ENCODE measurements at regions not wholly inside any gene's neighbourhood (a gene's known extent, or its start where the extent isn't known, plus 50 kb on each side); places are given as distances from the start of the nearest gene placed in this dataset.

DNA sequence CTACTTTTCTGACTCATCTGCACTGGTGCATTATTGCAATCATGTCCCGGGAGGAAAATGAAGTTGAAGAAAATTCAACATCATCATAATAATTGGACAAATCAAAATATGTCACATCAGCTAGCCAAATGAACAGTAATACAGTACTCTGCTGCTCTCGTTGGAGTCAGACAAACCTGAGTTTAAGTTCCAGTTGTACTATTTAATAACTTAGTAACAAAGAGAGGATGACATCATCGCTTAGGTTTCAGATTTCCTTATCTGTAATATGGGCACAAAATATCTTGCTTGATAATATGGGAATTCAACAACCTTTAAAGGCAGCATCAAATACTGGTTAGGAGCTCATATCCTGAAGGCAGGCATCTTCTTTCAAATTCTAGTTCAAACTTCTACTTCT, 1248.9 kb upstream of the ACO1 start:
- Histone ChIP-seq H3K4me2 (ENCODE audit: control insufficient read depth, insufficient read depth) (no peak overlapping the region), H4K20me1 (ENCODE audit: control insufficient read depth, insufficient read depth) (no peaks in the 10 kb centered on the region), H3K79me2 (ENCODE audit: control insufficient read depth, insufficient read depth, low read length) (no peaks in the 10 kb centered on the region), H2AFZ (ENCODE audit: control insufficient read depth, low read depth, low read length) (no peak overlapping the region), H3K4me1 (ENCODE audit: control insufficient read depth, insufficient read depth, low read length) (no peaks in the 10 kb centered on the region), H3K9ac (ENCODE audit: control insufficient read depth, insufficient read depth, low read length) (no peak overlapping the region), H3K4me3 (no peak overlapping the region), H3K27ac (ENCODE audit: control insufficient read depth, insufficient read depth) (no peak overlapping the region), H3K27me3 (replicated peaks in 1 of 2; ENCODE audit: control insufficient read depth in 2 of 2, insufficient read depth in 2 of 2, low read length in 1 of 2) (no peaks in the 10 kb centered on the region), H3K9me3 (replicated peaks; ENCODE audit: control insufficient read depth, insufficient read depth, low read length) (no peaks in the 10 kb centered on the region), H3K36me3 (ENCODE audit: control insufficient read depth in 2 of 2, insufficient read depth in 2 of 2, low read length in 1 of 2) (no peaks in the 10 kb centered on the region)
- RAD21 ChIA-PET (ENCODE audit: unreplicated experiment): no interaction called here
- POLR2A ChIA-PET: interaction anchor here (0.7 kb wide), 1 partner anchor 407 kb away, joined by 3 read pairs; no protein-coding TSS in a partner anchor
- FAIRE-seq (no peak), DNase-seq (ENCODE audit: low read depth, low spot score) (no peak), ATAC-seq (no peak)
- intact Hi-C loops (cut with micrococcal nuclease; ENCODE audit: unreplicated experiment) (no loop called here), in situ Hi-C loops (cut with MboI) (no loop called here)
- TF ChIP-seq ATF7 (IDR thresholded peaks at IDR 0.05; ENCODE audit: low read depth): 0 out of 2 replicates have a peak, but pooled peaks have one; percentile 20
- TF ChIP-seq, protein P1, sequence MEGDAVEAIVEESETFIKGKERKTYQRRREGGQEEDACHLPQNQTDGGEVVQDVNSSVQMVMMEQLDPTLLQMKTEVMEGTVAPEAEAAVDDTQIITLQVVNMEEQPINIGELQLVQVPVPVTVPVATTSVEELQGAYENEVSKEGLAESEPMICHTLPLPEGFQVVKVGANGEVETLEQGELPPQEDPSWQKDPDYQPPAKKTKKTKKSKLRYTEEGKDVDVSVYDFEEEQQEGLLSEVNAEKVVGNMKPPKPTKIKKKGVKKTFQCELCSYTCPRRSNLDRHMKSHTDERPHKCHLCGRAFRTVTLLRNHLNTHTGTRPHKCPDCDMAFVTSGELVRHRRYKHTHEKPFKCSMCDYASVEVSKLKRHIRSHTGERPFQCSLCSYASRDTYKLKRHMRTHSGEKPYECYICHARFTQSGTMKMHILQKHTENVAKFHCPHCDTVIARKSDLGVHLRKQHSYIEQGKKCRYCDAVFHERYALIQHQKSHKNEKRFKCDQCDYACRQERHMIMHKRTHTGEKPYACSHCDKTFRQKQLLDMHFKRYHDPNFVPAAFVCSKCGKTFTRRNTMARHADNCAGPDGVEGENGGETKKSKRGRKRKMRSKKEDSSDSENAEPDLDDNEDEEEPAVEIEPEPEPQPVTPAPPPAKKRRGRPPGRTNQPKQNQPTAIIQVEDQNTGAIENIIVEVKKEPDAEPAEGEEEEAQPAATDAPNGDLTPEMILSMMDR (IDR thresholded peaks at IDR 0.05 in 2 of 3, conservative IDR thresholded peaks at IDR 0.05 in 1 of 3; ENCODE audit: control insufficient read depth in 2 of 3, extremely low read depth in 1 of 3, insufficient read depth in 1 of 3, low read depth in 3 of 3, low read length in 3 of 3): no peak
- no peak for TF ChIP-seq TAF1 (IDR thresholded peaks at IDR 0.05; ENCODE audit: borderline replicate concordance, low read depth, low read length)
- no peak for TF ChIP-seq EZH2 (IDR thresholded peaks at IDR 0.05; ENCODE audit: borderline replicate concordance, control insufficient read depth, low read depth, low read length)
- no peak for TF ChIP-seq ZNF622 (IDR thresholded peaks at IDR 0.05)
- TF ChIP-seq SREBF2 (IDR thresholded peaks at IDR 0.05; ENCODE audit: low read length): no peak
- BruUV-seq (replicated peaks): no TSS peak
- 32% methylated on average over 3 of the region's 3 CpGs for WGBS (ENCODE audit: insufficient coverage, insufficient replicate concordance, low lambda C conversion rate, missing lambda C conversion rate)
- CTCF ChIA-PET: no interaction called here
- SMC1A ChIA-PET (ENCODE audit: uncharacterized antibody, unreplicated experiment): no interaction called here

DNA sequence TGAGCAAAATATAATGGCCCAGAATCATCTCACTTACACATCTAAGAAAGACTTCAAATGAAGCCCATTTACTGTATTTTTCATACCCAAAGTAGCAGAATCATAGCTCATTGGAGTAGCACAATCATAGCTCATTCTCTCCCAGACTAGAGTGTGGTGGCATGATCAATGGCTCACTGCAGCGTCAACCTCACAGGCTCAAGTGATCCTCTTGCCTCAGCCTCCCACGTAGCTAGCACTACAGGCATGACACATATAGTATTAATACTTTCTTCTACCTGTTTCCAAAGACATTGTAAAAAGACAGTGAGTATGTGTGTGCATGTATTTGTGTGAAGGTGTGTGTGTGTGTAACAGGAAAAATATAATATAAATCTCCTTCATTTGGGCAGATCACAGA, 1247.9 kb upstream of the ACO1 start:
- H3K9ac ChIP-seq (ENCODE audit: control insufficient read depth, insufficient read depth, low read length): no peak overlapping the region
- H3K4me2 ChIP-seq (ENCODE audit: control insufficient read depth, insufficient read depth): no peak overlapping the region
- 44% methylated on average over 2 of the region's 2 CpGs for WGBS (ENCODE audit: insufficient coverage, insufficient replicate concordance, low lambda C conversion rate, missing lambda C conversion rate)
- FAIRE-seq: no peak
- H3K27me3 ChIP-seq (replicated peaks in 1 of 2; ENCODE audit: control insufficient read depth in 2 of 2, insufficient read depth in 2 of 2, low read length in 1 of 2): no peaks in the 10 kb centered on the region
- BruUV-seq (replicated peaks): no TSS peak
- no peak for DNase-seq (ENCODE audit: low read depth, low spot score)
- H3K27ac ChIP-seq (ENCODE audit: control insufficient read depth, insufficient read depth): no peak overlapping the region
- H3K4me1 ChIP-seq (ENCODE audit: control insufficient read depth, insufficient read depth, low read length): no peaks in the 10 kb centered on the region
- no peak overlapping the region for H2AFZ ChIP-seq (ENCODE audit: control insufficient read depth, low read depth, low read length)
- RAD21 ChIA-PET (ENCODE audit: unreplicated experiment): no interaction called here
- SMC1A ChIA-PET (ENCODE audit: uncharacterized antibody, unreplicated experiment): no interaction called here
- no peak for ATAC-seq
- H3K9me3 ChIP-seq (replicated peaks; ENCODE audit: control insufficient read depth, insufficient read depth, low read length): no peaks in the 10 kb centered on the region
- in situ Hi-C loops (cut with MboI): no loop called here
- no peak overlapping the region for H3K4me3 ChIP-seq
- H3K36me3 ChIP-seq (ENCODE audit: control insufficient read depth in 2 of 2, insufficient read depth in 2 of 2, low read length in 1 of 2): no peaks in the 10 kb centered on the region
- POLR2A ChIA-PET: no interaction called here
- intact Hi-C loops (cut with micrococcal nuclease; ENCODE audit: unreplicated experiment): no loop called here
- CTCF ChIA-PET: no interaction called here
- H3K79me2 ChIP-seq (ENCODE audit: control insufficient read depth, insufficient read depth, low read length): no peaks in the 10 kb centered on the region
- no peaks in the 10 kb centered on the region for H4K20me1 ChIP-seq (ENCODE audit: control insufficient read depth, insufficient read depth)
- TF ChIP-seq, protein P2, sequence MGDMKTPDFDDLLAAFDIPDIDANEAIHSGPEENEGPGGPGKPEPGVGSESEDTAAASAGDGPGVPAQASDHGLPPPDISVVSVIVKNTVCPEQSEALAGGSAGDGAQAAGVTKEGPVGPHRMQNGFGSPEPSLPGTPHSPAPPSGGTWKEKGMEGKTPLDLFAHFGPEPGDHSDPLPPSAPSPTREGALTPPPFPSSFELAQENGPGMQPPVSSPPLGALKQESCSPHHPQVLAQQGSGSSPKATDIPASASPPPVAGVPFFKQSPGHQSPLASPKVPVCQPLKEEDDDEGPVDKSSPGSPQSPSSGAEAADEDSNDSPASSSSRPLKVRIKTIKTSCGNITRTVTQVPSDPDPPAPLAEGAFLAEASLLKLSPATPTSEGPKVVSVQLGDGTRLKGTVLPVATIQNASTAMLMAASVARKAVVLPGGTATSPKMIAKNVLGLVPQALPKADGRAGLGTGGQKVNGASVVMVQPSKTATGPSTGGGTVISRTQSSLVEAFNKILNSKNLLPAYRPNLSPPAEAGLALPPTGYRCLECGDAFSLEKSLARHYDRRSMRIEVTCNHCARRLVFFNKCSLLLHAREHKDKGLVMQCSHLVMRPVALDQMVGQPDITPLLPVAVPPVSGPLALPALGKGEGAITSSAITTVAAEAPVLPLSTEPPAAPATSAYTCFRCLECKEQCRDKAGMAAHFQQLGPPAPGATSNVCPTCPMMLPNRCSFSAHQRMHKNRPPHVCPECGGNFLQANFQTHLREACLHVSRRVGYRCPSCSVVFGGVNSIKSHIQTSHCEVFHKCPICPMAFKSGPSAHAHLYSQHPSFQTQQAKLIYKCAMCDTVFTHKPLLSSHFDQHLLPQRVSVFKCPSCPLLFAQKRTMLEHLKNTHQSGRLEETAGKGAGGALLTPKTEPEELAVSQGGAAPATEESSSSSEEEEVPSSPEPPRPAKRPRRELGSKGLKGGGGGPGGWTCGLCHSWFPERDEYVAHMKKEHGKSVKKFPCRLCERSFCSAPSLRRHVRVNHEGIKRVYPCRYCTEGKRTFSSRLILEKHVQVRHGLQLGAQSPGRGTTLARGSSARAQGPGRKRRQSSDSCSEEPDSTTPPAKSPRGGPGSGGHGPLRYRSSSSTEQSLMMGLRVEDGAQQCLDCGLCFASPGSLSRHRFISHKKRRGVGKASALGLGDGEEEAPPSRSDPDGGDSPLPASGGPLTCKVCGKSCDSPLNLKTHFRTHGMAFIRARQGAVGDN (IDR thresholded peaks at IDR 0.05): no peak
- TF ChIP-seq CHD1 (IDR thresholded peaks at IDR 0.05; ENCODE audit: low read depth, low read length) (no peak), BMI1 (IDR thresholded peaks at IDR 0.05; ENCODE audit: borderline replicate concordance) (no peak), YBX1 (IDR thresholded peaks at IDR 0.05) (no peak), CBFB (IDR thresholded peaks at IDR 0.05; ENCODE audit: low read depth) (no peak), RB1 (IDR thresholded peaks at IDR 0.05; ENCODE audit: borderline replicate concordance) (no peak)
- TF ChIP-seq, protein P3, sequence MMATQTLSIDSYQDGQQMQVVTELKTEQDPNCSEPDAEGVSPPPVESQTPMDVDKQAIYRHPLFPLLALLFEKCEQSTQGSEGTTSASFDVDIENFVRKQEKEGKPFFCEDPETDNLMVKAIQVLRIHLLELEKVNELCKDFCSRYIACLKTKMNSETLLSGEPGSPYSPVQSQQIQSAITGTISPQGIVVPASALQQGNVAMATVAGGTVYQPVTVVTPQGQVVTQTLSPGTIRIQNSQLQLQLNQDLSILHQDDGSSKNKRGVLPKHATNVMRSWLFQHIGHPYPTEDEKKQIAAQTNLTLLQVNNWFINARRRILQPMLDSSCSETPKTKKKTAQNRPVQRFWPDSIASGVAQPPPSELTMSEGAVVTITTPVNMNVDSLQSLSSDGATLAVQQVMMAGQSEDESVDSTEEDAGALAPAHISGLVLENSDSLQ (IDR thresholded peaks at IDR 0.05): no peak
